ENCODE measurements at regions not wholly inside any gene's neighbourhood (a gene's known extent, or its start where the extent isn't known, plus 50 kb on each side); places are given as distances from the start of the nearest gene placed in this dataset.
"Not testable (repeated sequence)": the region's sequence is repeated elsewhere in the genome, so short reads cannot be mapped to it uniquely, and the experiment has no call there.

DNA sequence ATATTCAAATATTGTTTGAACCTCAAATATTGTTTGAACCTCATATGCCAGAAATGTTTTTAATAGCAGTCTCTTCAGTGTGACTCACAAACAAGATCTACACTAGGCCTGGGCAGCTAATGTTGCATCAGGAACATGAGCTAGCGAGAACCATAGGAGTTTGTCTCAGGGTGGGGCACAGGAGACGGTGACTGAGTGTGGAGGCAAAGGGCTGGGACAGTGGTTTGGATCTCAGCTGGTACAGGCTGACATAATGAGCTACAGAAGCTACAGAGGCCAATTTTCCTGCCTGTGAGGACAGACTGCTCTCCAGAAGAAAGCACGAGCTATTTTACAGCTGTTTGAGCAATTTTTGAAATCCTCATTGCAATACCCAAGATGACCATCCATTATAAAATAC, 224.7 kb downstream of the CENPC start:
- H3K9me3 ChIP-seq: no peaks in the 10 kb centered on the region
- H3K4me3 ChIP-seq: no peak overlapping the region
- no peaks in the 10 kb centered on the region for H3K4me1 ChIP-seq
- 59 to 62% methylated on average over 3 of the region's 3 CpGs for WGBS, 2 donors
- ATAC-seq (no peak), DNase-seq (no peak)
- H3K27ac ChIP-seq: no peak overlapping the region
- H3K27me3 ChIP-seq: no peaks in the 10 kb centered on the region
- no peaks in the 10 kb centered on the region for H3K36me3 ChIP-seq (replicated peaks in 1 of 2; ENCODE audit: insufficient read depth in 1 of 2, low read depth in 2 of 2)
- intact Hi-C loops (cut with DNase I): no loop called here
- TF ChIP-seq POLR2A (IDR thresholded peaks at IDR 0.05): no peak
- TF ChIP-seq, protein P1, sequence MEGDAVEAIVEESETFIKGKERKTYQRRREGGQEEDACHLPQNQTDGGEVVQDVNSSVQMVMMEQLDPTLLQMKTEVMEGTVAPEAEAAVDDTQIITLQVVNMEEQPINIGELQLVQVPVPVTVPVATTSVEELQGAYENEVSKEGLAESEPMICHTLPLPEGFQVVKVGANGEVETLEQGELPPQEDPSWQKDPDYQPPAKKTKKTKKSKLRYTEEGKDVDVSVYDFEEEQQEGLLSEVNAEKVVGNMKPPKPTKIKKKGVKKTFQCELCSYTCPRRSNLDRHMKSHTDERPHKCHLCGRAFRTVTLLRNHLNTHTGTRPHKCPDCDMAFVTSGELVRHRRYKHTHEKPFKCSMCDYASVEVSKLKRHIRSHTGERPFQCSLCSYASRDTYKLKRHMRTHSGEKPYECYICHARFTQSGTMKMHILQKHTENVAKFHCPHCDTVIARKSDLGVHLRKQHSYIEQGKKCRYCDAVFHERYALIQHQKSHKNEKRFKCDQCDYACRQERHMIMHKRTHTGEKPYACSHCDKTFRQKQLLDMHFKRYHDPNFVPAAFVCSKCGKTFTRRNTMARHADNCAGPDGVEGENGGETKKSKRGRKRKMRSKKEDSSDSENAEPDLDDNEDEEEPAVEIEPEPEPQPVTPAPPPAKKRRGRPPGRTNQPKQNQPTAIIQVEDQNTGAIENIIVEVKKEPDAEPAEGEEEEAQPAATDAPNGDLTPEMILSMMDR (IDR thresholded peaks at IDR 0.05): no peak

DNA sequence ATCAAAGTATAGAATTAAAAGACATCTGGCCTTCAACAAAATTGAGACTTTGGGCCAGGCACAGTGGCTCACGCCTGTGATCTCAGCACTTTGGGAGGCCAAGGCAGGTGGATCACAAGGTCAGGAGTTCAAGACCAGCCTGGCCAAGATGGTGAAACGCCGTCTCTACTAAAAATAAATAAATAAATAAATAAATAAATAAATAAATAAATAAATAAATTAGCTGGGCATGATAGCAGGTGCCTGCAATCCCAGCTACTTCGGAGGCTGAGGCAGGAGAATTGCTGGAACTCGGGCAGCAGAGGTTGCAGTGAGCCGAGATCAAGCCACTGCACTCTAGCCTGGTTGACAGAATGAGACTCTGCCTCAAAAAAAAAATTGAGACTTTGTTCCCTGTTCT, 225.7 kb downstream of the CENPC start:
- H3K27me3 ChIP-seq; H3K4me1 ChIP-seq; intact Hi-C loops (cut with DNase I); H3K9me3 ChIP-seq; DNase-seq; H3K4me3 ChIP-seq; H3K36me3 ChIP-seq (replicated peaks in 1 of 2; ENCODE audit: insufficient read depth in 1 of 2, low read depth in 2 of 2); ATAC-seq; H3K27ac ChIP-seq: not testable (repeated sequence)
- 81 to 91% methylated on average over 6 of the region's 6 CpGs for WGBS, 2 donors

DNA sequence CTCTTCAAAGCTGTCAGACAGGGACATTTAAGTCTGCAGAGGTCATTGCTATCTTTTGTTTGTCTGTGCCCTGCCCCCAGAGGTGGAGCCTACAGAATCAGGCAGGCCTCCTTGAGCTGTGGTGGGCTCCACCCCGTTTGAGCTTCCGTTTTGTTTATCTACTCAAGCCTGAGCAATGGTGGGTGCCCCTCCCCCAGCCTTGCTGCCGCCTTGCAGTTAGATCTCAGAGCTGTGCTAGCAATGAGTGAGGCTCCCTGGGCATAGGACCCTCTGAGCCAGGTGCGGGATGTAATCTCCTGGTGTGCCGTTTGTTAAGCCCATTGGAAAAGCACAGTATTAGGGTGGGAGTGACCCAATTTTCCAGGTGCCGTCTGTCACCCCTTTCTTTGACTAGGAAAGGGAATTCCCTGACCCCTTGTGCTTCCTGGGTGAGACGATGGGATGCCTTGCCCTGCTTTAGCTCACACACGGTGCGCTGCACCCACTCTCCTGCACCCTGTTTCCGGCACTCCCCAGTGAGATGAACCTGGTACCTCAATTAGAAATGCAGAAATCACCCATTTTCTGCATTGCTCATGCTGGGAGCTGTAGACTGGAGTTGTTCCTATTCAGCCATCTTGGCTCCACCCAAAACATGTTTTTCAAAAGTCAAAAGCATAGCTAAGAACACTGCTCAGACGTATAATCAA, 244.7 kb downstream of the CENPC start:
- 66% methylated on average over 11 of the region's 11 CpGs for WGBS, 2 donors
- H3K36me3 ChIP-seq (replicated peaks in 1 of 2; ENCODE audit: insufficient read depth in 1 of 2, low read depth in 2 of 2); intact Hi-C loops (cut with DNase I); H3K4me3 ChIP-seq; H3K9me3 ChIP-seq; H3K27me3 ChIP-seq; ATAC-seq; H3K4me1 ChIP-seq; H3K27ac ChIP-seq; DNase-seq: not testable (repeated sequence)

DNA sequence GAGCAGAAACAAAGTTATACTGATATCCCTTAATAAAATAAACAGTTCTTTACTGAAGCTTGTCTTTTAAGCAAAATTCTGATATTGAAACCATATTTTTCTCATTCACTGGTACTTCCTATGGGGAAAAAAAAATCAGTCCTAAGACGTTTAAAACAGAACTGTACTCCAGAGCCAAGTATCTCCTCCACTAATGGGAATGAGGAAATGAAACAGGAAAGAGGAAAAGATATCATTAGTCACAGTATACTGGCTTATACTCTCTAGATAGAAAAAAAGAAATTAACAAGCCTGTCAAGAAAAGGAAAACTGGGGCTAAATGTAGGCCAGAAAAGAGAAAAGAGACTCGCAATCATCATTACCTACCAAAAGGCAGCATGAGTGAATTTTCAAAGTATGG, 252.7 kb downstream of the CENPC start:
- intact Hi-C loops (cut with DNase I): no loop called here
- no peaks in the 10 kb centered on the region for H3K27me3 ChIP-seq
- ATAC-seq: no peak
- no peaks in the 10 kb centered on the region for H3K36me3 ChIP-seq (replicated peaks in 1 of 2; ENCODE audit: insufficient read depth in 1 of 2, low read depth in 2 of 2)
- 32 to 35% methylated on average over 2 of the region's 2 CpGs for WGBS, 2 donors
- no peaks in the 10 kb centered on the region for H3K4me1 ChIP-seq
- H3K4me3 ChIP-seq: no peak overlapping the region
- H3K9me3 ChIP-seq: no peaks in the 10 kb centered on the region
- DNase-seq: no peak
- TF ChIP-seq, protein P1 (IDR thresholded peaks at IDR 0.05): no peak
- TF ChIP-seq POLR2A (IDR thresholded peaks at IDR 0.05): no peak
- no peak overlapping the region for H3K27ac ChIP-seq

DNA sequence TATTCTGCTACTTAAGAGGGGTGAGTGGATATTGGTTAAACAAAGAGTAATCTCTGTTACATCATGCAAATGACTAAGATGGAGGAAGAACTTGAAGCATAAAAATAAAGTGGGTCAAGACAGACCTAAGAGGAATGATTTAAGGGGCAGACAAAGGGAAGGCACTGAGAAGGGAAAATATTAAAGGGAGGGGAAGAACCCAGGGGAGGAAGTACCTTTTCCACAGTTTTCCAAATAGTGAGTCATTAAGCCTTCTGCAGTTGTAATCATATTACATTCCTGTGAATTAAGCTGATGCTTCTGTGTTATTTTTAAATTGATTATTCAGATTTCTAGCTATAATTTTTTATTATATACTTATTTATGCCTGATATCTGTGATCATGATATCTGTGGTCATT, 253.3 kb downstream of the CENPC start:
- Histone ChIP-seq H3K4me1 (no peaks in the 10 kb centered on the region), H3K36me3 (replicated peaks in 1 of 2; ENCODE audit: insufficient read depth in 1 of 2, low read depth in 2 of 2) (no peaks in the 10 kb centered on the region), H3K4me3 (no peak overlapping the region), H3K27ac (no peak overlapping the region), H3K27me3 (no peaks in the 10 kb centered on the region), H3K9me3 (no peaks in the 10 kb centered on the region)
- no peak for TF ChIP-seq POLR2A (IDR thresholded peaks at IDR 0.05)
- TF ChIP-seq, protein P1 (IDR thresholded peaks at IDR 0.05): no peak
- intact Hi-C loops (cut with DNase I): no loop called here
- ATAC-seq: no peak
- no peak for DNase-seq

DNA sequence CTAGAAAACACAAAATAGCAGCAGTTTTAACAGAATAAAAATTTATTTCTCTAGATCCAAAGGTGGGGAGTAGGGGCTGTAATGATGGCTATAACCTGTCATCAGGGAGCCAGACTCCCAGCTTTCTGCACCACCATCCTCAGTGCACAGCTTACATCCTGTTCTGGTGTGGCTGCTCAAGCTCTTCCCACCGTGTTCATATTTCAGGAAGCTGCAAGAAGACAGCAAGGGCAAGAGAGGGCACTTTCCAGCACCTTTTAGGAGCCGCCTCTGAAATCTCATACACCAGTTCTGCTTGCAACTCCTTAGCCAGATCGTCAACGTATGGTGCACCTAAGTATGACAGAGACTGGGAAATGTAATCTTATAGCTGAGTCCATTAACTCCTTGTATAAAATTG, 253.7 kb downstream of the CENPC start:
- no peak overlapping the region for H3K4me3 ChIP-seq
- DNase-seq: no peak
- 50 to 52% methylated on average over 4 of the region's 4 CpGs for WGBS, 2 donors
- H3K27ac ChIP-seq: no peak overlapping the region
- no peaks in the 10 kb centered on the region for H3K27me3 ChIP-seq
- TF ChIP-seq POLR2A (IDR thresholded peaks at IDR 0.05): no peak
- TF ChIP-seq, protein P1 (IDR thresholded peaks at IDR 0.05): no peak
- H3K9me3 ChIP-seq: no peaks in the 10 kb centered on the region
- no peaks in the 10 kb centered on the region for H3K4me1 ChIP-seq
- no peak for ATAC-seq
- intact Hi-C loops (cut with DNase I): no loop called here
- H3K36me3 ChIP-seq (replicated peaks in 1 of 2; ENCODE audit: insufficient read depth in 1 of 2, low read depth in 2 of 2): no peaks in the 10 kb centered on the region
